NCI-H774 (cell line): ENCODE measurements at regions not wholly inside any gene's neighbourhood (a gene's known extent, or its start where the extent isn't known, plus 50 kb on each side); places are given as distances from the start of the nearest gene placed in this dataset.
"Not testable (repeated sequence)": the region's sequence is repeated elsewhere in the genome, so short reads cannot be mapped to it uniquely, and the experiment has no call there.

Experiments
- DNase-seq: peaks from one replicate; lab custom pipeline; 2025; lab: John Stamatoyannopoulos, UW

- DNase-seq, result no peak
Observed at GRCh38 chrX:145881175-145881995, 63.8 kb downstream of the SLITRK2 start.

- no peak for DNase-seq
Observed at GRCh38 chrX:145886469-145886868, 68.8 kb downstream of the SLITRK2 start.

- DNase-seq, result no peak
Observed at GRCh38 chrX:145910017-145910416, 92.4 kb downstream of the SLITRK2 start.

DNA sequence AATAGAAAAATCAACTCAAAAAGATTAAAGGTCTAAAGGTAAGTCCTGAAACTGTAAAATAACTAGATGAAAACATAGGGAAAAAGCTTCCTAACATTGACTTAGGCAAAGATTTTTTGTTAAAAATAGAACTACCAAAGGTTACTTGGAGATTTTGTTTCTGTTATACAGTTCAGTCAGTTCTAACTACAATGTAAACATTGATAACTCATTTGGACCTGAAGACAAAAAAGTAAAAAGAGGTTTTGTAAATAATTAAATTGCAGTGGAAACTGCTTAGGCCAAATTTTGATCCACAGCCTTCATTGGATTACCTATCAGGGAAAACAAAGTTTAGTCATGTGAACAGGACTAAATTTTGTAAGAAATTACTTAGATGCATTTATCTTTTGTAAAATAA lies 101.8 kb downstream of the SLITRK2 start:
- no peak for DNase-seq

DNA sequence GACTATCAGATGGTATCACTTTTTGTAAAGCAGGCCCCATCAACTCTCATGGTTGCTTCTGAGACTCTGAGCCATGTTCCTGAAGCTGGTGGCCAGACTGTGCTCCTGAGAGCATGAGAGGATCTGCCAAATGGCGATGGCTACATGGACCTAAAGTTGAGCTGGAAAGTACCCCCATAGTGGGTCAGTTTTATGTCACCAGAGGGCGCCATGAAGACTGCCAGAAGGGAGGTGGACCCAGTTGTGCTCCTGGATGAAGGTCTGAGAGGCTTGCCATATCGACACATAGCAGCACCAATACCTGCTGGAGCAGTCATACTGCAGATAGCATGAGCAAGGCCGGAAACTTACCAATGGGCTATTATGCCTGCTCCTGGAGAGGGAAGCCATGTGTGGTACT lies 105.7 kb downstream of the SLITRK2 start:
- no peak for DNase-seq

GRCh38 chrX:145936769-145937168 lies 119.1 kb downstream of the SLITRK2 start:
- DNase-seq, result no peak

- no peak for DNase-seq
Observed at GRCh38 chrX:145949056-145949455, 131.4 kb downstream of the SLITRK2 start.

GRCh38 chrX:145953628-145954027 lies 136.0 kb downstream of the SLITRK2 start:
- DNase-seq, result no peak

DNA sequence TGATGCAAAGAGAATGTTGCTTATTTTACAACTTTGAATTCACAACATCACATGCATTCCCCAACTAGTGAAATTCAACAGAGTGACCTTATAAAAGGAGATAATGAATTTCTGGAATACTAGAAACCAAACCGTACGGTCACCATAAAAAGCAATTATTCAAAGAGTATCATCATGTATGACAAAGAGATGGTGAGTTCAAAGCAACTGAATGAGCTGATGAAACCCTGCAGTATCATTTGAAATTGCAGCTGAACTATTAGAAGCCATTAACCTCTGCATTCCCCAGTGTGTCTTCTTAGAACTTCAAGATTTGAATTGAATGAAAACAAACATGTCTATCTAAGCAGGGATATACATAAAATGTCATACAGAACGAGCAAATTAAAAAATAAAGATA lies 172.4 kb downstream of the SLITRK2 start:
- DNase-seq, result no peak

DNA sequence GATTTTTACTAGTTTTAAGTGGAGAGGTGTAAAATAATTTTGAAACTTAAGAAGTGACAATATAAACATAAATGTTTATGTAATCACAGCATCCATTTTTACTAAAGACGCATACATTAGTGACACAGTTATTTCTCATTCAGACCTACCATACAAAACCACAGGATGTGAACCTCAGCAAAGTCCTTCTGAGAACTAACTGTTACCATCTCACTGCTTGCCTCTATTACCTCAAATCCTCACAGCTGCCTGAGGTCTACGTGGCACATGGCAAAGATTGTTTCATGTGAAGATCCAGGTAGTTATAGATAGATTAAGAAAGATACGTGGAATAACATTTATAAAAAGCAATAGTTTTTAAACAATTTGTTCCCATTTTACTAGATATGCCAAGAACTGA lies 189.0 kb downstream of the SLITRK2 start:
- no peak for DNase-seq

GRCh38 chrX:146036000-146036399 lies 218.4 kb downstream of the SLITRK2 start:
- no peak for DNase-seq

GRCh38 chrX:146041741-146042140 lies 224.1 kb downstream of the SLITRK2 start:
- no peak for DNase-seq

DNA sequence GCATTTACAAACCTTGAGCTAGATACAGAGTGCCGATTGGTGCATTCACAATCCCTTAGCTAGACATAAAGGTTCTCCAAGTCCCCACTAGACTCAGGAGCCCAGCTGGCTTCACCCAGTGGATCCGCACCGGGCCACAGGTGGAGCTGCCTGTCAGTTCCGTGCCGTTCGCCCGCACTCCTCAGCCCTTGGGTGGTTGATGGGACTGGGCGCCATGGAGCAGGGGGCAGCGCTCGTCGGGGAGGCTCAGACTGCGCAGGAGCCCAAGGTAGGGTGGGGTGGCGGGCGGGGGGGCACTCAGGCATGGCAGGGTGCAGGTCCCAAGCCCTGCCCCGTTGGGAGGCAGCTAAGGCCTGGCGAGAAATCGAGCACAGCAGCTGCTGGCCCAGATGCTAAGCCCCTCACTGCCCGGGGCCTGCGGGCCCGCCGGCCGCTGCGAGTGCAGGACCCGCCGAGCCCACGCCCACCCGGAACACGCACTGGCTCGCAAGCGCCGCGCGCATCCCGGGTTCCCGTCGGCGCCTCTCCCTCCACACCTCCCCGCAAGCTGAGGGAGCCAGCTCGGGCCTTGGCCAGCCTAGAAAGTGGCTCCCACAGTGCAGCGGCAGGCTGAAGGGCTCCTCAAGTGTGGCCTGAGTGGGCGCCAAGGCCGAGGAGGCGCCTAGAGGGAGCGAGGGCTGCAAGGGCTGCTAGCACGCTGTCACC lies 228.5 kb downstream of the SLITRK2 start:
- DNase-seq, result not testable (repeated sequence)

GRCh38 chrX:146049568-146049967 lies 231.9 kb downstream of the SLITRK2 start:
- not testable (repeated sequence) for DNase-seq

GRCh38 chrX:146054311-146054710 lies 236.7 kb downstream of the SLITRK2 start:
- no peak for DNase-seq

- DNase-seq, result peak; percentile 17
Observed at GRCh38 chrX:146055733-146056132, 238.1 kb downstream of the SLITRK2 start.

GRCh38 chrX:146056511-146057081 lies 239.0 kb downstream of the SLITRK2 start:
- no peak for DNase-seq

GRCh38 chrX:146064156-146064555 lies 246.5 kb downstream of the SLITRK2 start:
- no peak for DNase-seq

DNA sequence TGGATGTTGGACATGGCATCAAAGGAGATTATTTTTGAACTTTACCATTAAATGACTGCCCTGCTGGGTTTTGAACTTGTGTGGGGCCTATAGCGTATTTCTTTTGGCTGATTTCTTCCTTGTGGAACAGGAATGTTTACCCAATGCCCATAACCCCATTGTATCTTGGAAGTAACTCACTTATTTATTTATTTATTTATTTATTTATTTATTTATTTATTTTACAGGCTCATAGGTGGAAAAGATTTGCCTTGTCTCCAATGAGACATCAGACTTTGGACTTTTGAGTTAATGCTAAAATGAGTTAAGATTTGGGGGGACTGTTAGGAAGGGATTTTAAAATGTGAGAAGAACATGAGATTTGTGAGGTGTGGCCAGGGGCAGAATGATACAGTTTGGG lies 273.1 kb downstream of the SLITRK2 start:
- no peak for DNase-seq

- no peak for DNase-seq
Observed at GRCh38 chrX:146109362-146109761, 291.7 kb downstream of the SLITRK2 start.

- DNase-seq, result not testable (repeated sequence)
Observed at GRCh38 chrX:146119074-146119473, 301.4 kb downstream of the SLITRK2 start.

- no peak for DNase-seq
Observed at GRCh38 chrX:146127617-146128016, 310.0 kb downstream of the SLITRK2 start.

- no peak for DNase-seq
Observed at GRCh38 chrX:146141221-146141620, 323.6 kb downstream of the SLITRK2 start.
